GM12891 (cell line): ENCODE measurements at regions not wholly inside any gene's neighbourhood (a gene's known extent, or its start where the extent isn't known, plus 50 kb on each side); places are given as distances from the start of the nearest gene placed in this dataset.

ENCODE experiments used
- PAX5 ChIP-seq: IDR thresholded peaks from 2 replicates; pipeline ENCODE4 v1.6.1; 2011; ENCODE audit warnings: low read length, moderate library complexity, mild to moderate bottlenecking; ENCODE audit not compliant: insufficient read depth, severe bottlenecking
- POLR2A ChIP-seq: IDR thresholded peaks from 2 replicates; pipeline ENCODE4 v1.6.1; 2011; ENCODE audit warnings: low read depth, low read length, control low read depth
- POLR2AphosphoS5 ChIP-seq: IDR thresholded peaks from 2 replicates; pipeline ENCODE4 v1.6.1; 2011; ENCODE audit warnings: low read depth, low read length, control low read depth
- POU2F2 ChIP-seq: IDR thresholded peaks from 2 replicates; pipeline ENCODE4 v1.6.1; 2011; ENCODE audit warnings: low read depth, mild to moderate bottlenecking, control low read depth, low read length, moderate library complexity
- SPI1 ChIP-seq: IDR thresholded peaks from 2 replicates; pipeline ENCODE4 v1.6.1; 2011; ENCODE audit warnings: low read depth, low read length, control low read depth
- TAF1 ChIP-seq: IDR thresholded peaks from 2 replicates; pipeline ENCODE4 v1.6.1; 2011; ENCODE audit warnings: low read depth, low read length, control low read depth

DNA sequence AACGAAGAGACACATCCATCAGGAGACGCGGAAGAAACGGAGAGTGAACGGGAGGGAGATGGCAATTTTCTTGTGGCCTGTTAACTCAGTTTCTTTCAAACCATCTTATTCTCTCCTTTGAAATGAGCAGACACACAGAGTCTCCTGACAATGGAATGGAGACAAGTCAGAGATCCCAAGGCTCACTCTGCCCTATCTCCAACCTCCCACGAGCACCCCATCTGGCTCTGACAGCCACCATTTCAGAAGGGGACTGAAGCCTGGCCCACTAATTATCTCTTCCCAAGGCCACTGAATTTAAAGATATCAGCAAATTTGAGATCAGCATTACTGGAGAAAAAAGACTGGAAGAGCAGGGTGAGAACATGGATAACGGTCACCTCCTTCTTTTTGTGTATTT lies 215.6 kb downstream of the DHX15 start:
- TF ChIP-seq POLR2A (no peak), POLR2AphosphoS5 (no peak), POU2F2 (no peak), TAF1 (no peak), SPI1 (no peak), PAX5 (no peak)
